GM12878 (cell line): ENCODE measurements at regions not wholly inside any gene's neighbourhood (a gene's known extent, or its start where the extent isn't known, plus 50 kb on each side); places are given as distances from the start of the nearest gene placed in this dataset.

Source experiments
- ATAC-seq: fragments of 200-7000 bp; cut with Tn5 transposase; 3 replicates; pipeline ENCODE4 v1.9.1; 2020; ENCODE audit warnings: mild to moderate bottlenecking, moderate library complexity
- BruUV-seq: library from RNA; stranded (reverse); fragments of 400-500 nt; replicated peaks from 2 replicates; lab custom pipeline; 2021; lab: Mats Ljungman, UMichigan
- CTCF ChIA-PET: fragments of 300-600 bp; sonication (Branson Sonifier 250); formaldehyde crosslinking; extraction: SDS; loops from one replicate; lab custom pipeline; 2021; ENCODE audit warnings: inconsistent platforms; lab: Yijun Ruan, JAX
- POLR2A ChIA-PET: fragments of 350-600 bp; formaldehyde crosslinking; extraction: SDS; loops from one replicate; lab custom pipeline; 2021; ENCODE audit warnings: inconsistent platforms; lab: Charles Lee
- RAD21 ChIA-PET: fragments of 300-600 bp; sonication (Branson Sonifier 250); formaldehyde crosslinking; loops from one replicate; lab custom pipeline; 2023; ENCODE audit warnings: antibody characterized with exemption; ENCODE audit not compliant: unreplicated experiment; lab: Charles Lee
- SMC1A ChIA-PET: fragments of 300-600 bp; sonication (Branson Sonifier 250); formaldehyde crosslinking; loops from one replicate; lab custom pipeline; 2023; ENCODE audit not compliant: unreplicated experiment, uncharacterized antibody; lab: Charles Lee
- DNase-seq: peaks from one replicate; pipeline ENCODE4 v3.0.0-alpha.2; 2011; ENCODE audit warnings: low read depth, low spot score
- FAIRE-seq: peaks from 3 replicates; lab custom pipeline; 2011; peaks lifted over from hg19 to GRCh38; lab: Jason Lieb, UNC
- H2AFZ ChIP-seq: 2 replicates; pipeline ENCODE4 v1.6.0; 2011; ENCODE audit warnings: low read depth, low read length, control low read depth; ENCODE audit not compliant: control insufficient read depth
- H3K27ac ChIP-seq: 2 replicates; pipeline ENCODE4 v1.5.1; 2011; ENCODE audit warnings: control low read depth; ENCODE audit not compliant: control insufficient read depth, insufficient read depth
- H3K27me3 ChIP-seq, 2 experiments: replicated peaks in 1 of 2; 2 replicates each; pipeline versions ENCODE4 v1.6.0 to v1.6.1; 2011; ENCODE audit warnings: low read length in 1 of 2; ENCODE audit not compliant: control insufficient read depth in 2 of 2, insufficient read depth in 2 of 2
- H3K36me3 ChIP-seq, 2 experiments: 2 replicates each; pipeline ENCODE4 v1.5.1; 2011; ENCODE audit warnings: low read length in 1 of 2; ENCODE audit not compliant: control insufficient read depth in 2 of 2, insufficient read depth in 2 of 2
- H3K4me1 ChIP-seq: 2 replicates; pipeline ENCODE4 v1.6.1; 2011; ENCODE audit warnings: mild to moderate bottlenecking, low read length, moderate library complexity, mixed read lengths; ENCODE audit not compliant: control insufficient read depth, insufficient read depth
- H3K4me2 ChIP-seq: 2 replicates; pipeline ENCODE4 v1.6.0; 2011; ENCODE audit warnings: control low read depth; ENCODE audit not compliant: control insufficient read depth, insufficient read depth
- H3K4me3 ChIP-seq: fragments of 200-600 bp; sonication (generic); 2 replicates; pipeline ENCODE4 v1.5.1; 2016
- H3K79me2 ChIP-seq: 2 replicates; pipeline ENCODE4 v1.6.0; 2011; ENCODE audit warnings: low read length; ENCODE audit not compliant: control insufficient read depth, insufficient read depth
- H3K9ac ChIP-seq: 2 replicates; pipeline ENCODE4 v1.8.0; 2011; ENCODE audit warnings: low read length, control low read depth, mixed read lengths; ENCODE audit not compliant: control insufficient read depth, insufficient read depth
- H3K9me3 ChIP-seq: replicated peaks from 3 replicates; pipeline ENCODE4 v1.5.1; 2011; ENCODE audit warnings: mild to moderate bottlenecking, low read length; ENCODE audit not compliant: control insufficient read depth, insufficient read depth
- H4K20me1 ChIP-seq: 2 replicates; pipeline ENCODE4 v1.6.0; 2011; ENCODE audit not compliant: control insufficient read depth, insufficient read depth
- ATF7 ChIP-seq: fragments of 450-650 bp; IDR thresholded peaks from 2 replicates; pipeline ENCODE4 v1.6.1; 2016; ENCODE audit warnings: low read depth, mild to moderate bottlenecking
- FOS ChIP-seq: IDR thresholded peaks from 3 replicates; pipeline ENCODE4 v1.6.1; 2011; ENCODE audit warnings: borderline replicate concordance; ENCODE audit not compliant: insufficient read length; ENCODE audit errors: extremely low read depth
- IKZF2 ChIP-seq, 2 experiments: fragments of 450-650 bp; IDR thresholded peaks; 2 replicates each; pipeline ENCODE4 v1.6.1; 2017; ENCODE audit warnings: mild to moderate bottlenecking in 2 of 2, moderate library complexity in 2 of 2
- JUND ChIP-seq: IDR thresholded peaks from 2 replicates; pipeline ENCODE4 v1.6.1; 2012; ENCODE audit warnings: low read depth, mild to moderate bottlenecking, low read length, improper control_type of control experiment, moderate library complexity
- MYB ChIP-seq: fragments of 150-350 bp; IDR thresholded peaks from 2 replicates; pipeline ENCODE4 v1.6.1; 2014; ENCODE audit warnings: mild to moderate bottlenecking, low read depth, low read length, borderline replicate concordance
- NR2C1 ChIP-seq: fragments of 450-650 bp; IDR thresholded peaks from 2 replicates; pipeline ENCODE4 v1.6.1; 2017; ENCODE audit warnings: antibody characterized with exemption, mild to moderate bottlenecking, moderate library complexity
- POLR2AphosphoS2 ChIP-seq: IDR thresholded peaks from 2 replicates; pipeline ENCODE4 v1.6.1; 2011; ENCODE audit warnings: low read depth, mild to moderate bottlenecking, low read length, improper control_type of control experiment, moderate library complexity
- ZBED1 ChIP-seq: IDR thresholded peaks from 2 replicates; pipeline ENCODE4 v1.6.1; 2016; ENCODE audit warnings: borderline replicate concordance
- ZSCAN29 ChIP-seq: fragments of 450-650 bp; IDR thresholded peaks from 2 replicates; pipeline ENCODE4 v1.6.1; 2017; ENCODE audit warnings: mild to moderate bottlenecking, moderate library complexity
- WGBS: methylation state at CpG from one replicate; pipeline ENCODE4 v1.1.6; 2016; ENCODE audit warnings: low lambda C conversion rate; ENCODE audit not compliant: insufficient replicate concordance, insufficient coverage; ENCODE audit errors: missing lambda C conversion rate; 5-methylcytosine and 5-hydroxymethylcytosine counted together
- in situ Hi-C: fragments of 300-500 bp; cut with MboI; formaldehyde crosslinking; loops from 9 replicates; pipeline ENCODE4 v1.14.3; 2018; ENCODE audit warnings: mixed read lengths
- intact Hi-C: fragments of 100-400 bp; cut with micrococcal nuclease; formaldehyde crosslinking; loops from one replicate; pipeline ENCODE4 v1.14.2; 2022; ENCODE audit not compliant: unreplicated experiment
- TF ChIP-seq, protein P1 (sequence below): fragments of 450-650 bp; conservative IDR thresholded peaks from 2 replicates; pipeline ENCODE4 v1.6.1; 2017; ENCODE audit warnings: mild to moderate bottlenecking, moderate library complexity
- TF ChIP-seq, protein P2 (sequence below): fragments of 450-650 bp; IDR thresholded peaks from 2 replicates; pipeline ENCODE4 v1.6.1; 2017; ENCODE audit warnings: mild to moderate bottlenecking, moderate library complexity
- TF ChIP-seq, protein P3 (sequence below): fragments of 450-650 bp; formaldehyde crosslinking; IDR thresholded peaks from 2 replicates; pipeline ENCODE4 v1.4.0; 2022; ENCODE audit warnings: mild to moderate bottlenecking, moderate library complexity
- TF ChIP-seq, protein P4 (sequence below): fragments of 450-650 bp; IDR thresholded peaks from 2 replicates; pipeline ENCODE4 v1.6.1; 2018; ENCODE audit warnings: mild to moderate bottlenecking, low read depth, moderate library complexity; ENCODE audit not compliant: partially characterized antibody

DNA sequence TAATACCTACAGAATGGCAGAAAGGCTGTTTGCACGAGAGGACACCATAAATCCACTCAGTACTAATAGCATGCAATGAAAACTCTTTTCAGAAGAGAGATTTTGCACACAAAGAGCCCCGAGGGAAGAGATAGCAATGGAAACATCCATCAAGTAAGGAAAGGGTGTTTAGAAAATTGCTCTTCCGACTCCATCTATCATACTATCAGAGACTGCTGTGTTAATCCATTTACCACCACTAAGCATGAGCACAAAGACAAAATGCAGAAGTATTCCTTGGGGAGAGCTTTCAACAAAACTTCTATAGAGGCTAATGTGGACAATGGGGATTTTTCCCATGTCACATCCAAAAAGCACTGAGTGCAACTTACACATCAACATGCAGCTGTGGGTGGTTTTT is 72.1 kb upstream of the PLAAT1 start:
- H3K9ac ChIP-seq, result no peak overlapping the region
- POLR2A ChIA-PET, result no interaction called here
- BruUV-seq, result no TSS peak
- H4K20me1 ChIP-seq, result no peaks in the 10 kb centered on the region
- FAIRE-seq, result no peak
- no peaks in the 10 kb centered on the region for H3K79me2 ChIP-seq
- RAD21 ChIA-PET, result no interaction called here
- CTCF ChIA-PET, result interaction anchor here (0.5 kb wide), 1 partner anchor 511 kb away, joined by 3 read pairs; no protein-coding TSS in a partner anchor
- H3K4me3 ChIP-seq, result no peak overlapping the region
- H3K4me2 ChIP-seq, result no peak overlapping the region
- H3K27me3 ChIP-seq, result no peaks in the 10 kb centered on the region
- H3K9me3 ChIP-seq, result no peaks in the 10 kb centered on the region
- H3K4me1 ChIP-seq, result no peaks in the 10 kb centered on the region
- no peaks in the 10 kb centered on the region for H3K36me3 ChIP-seq
- SMC1A ChIA-PET, result no interaction called here
- intact Hi-C loops, result loop anchor here (1.0 kb wide), 1 partner anchor 12 kb away; no protein-coding TSS in a partner anchor
- no peak for DNase-seq
- H3K27ac ChIP-seq, result no peak overlapping the region
- 12% methylated on average over 3 of the region's 3 CpGs for WGBS
- H2AFZ ChIP-seq, result no peak overlapping the region
- in situ Hi-C loops, result no loop called here
- no peak for ATAC-seq
- TF ChIP-seq, protein P1, sequence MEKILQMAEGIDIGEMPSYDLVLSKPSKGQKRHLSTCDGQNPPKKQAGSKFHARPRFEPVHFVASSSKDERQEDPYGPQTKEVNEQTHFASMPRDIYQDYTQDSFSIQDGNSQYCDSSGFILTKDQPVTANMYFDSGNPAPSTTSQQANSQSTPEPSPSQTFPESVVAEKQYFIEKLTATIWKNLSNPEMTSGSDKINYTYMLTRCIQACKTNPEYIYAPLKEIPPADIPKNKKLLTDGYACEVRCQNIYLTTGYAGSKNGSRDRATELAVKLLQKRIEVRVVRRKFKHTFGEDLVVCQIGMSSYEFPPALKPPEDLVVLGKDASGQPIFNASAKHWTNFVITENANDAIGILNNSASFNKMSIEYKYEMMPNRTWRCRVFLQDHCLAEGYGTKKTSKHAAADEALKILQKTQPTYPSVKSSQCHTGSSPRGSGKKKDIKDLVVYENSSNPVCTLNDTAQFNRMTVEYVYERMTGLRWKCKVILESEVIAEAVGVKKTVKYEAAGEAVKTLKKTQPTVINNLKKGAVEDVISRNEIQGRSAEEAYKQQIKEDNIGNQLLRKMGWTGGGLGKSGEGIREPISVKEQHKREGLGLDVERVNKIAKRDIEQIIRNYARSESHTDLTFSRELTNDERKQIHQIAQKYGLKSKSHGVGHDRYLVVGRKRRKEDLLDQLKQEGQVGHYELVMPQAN, result no peak
- TF ChIP-seq JUND, result no peak
- no peak for TF ChIP-seq ZBED1
- no peak for TF ChIP-seq NR2C1
- TF ChIP-seq, protein P2, sequence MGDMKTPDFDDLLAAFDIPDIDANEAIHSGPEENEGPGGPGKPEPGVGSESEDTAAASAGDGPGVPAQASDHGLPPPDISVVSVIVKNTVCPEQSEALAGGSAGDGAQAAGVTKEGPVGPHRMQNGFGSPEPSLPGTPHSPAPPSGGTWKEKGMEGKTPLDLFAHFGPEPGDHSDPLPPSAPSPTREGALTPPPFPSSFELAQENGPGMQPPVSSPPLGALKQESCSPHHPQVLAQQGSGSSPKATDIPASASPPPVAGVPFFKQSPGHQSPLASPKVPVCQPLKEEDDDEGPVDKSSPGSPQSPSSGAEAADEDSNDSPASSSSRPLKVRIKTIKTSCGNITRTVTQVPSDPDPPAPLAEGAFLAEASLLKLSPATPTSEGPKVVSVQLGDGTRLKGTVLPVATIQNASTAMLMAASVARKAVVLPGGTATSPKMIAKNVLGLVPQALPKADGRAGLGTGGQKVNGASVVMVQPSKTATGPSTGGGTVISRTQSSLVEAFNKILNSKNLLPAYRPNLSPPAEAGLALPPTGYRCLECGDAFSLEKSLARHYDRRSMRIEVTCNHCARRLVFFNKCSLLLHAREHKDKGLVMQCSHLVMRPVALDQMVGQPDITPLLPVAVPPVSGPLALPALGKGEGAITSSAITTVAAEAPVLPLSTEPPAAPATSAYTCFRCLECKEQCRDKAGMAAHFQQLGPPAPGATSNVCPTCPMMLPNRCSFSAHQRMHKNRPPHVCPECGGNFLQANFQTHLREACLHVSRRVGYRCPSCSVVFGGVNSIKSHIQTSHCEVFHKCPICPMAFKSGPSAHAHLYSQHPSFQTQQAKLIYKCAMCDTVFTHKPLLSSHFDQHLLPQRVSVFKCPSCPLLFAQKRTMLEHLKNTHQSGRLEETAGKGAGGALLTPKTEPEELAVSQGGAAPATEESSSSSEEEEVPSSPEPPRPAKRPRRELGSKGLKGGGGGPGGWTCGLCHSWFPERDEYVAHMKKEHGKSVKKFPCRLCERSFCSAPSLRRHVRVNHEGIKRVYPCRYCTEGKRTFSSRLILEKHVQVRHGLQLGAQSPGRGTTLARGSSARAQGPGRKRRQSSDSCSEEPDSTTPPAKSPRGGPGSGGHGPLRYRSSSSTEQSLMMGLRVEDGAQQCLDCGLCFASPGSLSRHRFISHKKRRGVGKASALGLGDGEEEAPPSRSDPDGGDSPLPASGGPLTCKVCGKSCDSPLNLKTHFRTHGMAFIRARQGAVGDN, result no peak
- TF ChIP-seq IKZF2 (IDR thresholded peaks at IDR 0.05), result no peak
- TF ChIP-seq MYB, result no peak
- TF ChIP-seq, protein P3, sequence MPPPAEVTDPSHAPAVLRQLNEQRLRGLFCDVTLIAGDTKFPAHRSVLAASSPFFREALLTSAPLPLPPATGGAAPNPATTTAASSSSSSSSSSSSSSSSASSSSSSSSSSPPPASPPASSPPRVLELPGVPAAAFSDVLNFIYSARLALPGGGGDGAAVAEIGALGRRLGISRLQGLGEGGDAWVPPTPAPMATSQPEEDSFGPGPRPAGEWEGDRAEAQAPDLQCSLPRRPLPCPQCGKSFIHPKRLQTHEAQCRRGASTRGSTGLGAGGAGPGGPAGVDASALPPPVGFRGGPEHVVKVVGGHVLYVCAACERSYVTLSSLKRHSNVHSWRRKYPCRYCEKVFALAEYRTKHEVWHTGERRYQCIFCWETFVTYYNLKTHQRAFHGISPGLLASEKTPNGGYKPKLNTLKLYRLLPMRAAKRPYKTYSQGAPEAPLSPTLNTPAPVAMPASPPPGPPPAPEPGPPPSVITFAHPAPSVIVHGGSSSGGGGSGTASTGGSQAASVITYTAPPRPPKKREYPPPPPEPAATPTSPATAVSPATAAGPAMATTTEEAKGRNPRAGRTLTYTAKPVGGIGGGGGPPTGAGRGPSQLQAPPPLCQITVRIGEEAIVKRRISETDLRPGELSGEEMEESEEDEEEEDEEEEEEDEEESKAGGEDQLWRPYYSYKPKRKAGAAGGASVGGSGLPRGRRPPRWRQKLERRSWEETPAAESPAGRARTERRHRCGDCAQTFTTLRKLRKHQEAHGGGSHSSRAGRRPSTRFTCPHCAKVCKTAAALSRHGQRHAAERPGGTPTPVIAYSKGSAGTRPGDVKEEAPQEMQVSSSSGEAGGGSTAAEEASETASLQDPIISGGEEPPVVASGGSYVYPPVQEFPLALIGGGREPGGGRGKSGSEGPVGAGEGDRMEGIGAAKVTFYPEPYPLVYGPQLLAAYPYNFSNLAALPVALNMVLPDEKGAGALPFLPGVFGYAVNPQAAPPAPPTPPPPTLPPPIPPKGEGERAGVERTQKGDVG (CRISPR knock-in tag), result no peak
- no peak for TF ChIP-seq ATF7
- no peak for TF ChIP-seq POLR2AphosphoS2
- no peak for TF ChIP-seq ZSCAN29
- TF ChIP-seq, protein P4, sequence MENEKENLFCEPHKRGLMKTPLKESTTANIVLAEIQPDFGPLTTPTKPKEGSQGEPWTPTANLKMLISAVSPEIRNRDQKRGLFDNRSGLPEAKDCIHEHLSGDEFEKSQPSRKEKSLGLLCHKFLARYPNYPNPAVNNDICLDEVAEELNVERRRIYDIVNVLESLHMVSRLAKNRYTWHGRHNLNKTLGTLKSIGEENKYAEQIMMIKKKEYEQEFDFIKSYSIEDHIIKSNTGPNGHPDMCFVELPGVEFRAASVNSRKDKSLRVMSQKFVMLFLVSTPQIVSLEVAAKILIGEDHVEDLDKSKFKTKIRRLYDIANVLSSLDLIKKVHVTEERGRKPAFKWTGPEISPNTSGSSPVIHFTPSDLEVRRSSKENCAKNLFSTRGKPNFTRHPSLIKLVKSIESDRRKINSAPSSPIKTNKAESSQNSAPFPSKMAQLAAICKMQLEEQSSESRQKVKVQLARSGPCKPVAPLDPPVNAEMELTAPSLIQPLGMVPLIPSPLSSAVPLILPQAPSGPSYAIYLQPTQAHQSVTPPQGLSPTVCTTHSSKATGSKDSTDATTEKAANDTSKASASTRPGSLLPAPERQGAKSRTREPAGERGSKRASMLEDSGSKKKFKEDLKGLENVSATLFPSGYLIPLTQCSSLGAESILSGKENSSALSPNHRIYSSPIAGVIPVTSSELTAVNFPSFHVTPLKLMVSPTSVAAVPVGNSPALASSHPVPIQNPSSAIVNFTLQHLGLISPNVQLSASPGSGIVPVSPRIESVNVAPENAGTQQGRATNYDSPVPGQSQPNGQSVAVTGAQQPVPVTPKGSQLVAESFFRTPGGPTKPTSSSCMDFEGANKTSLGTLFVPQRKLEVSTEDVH, result no peak
- no peak for TF ChIP-seq FOS
